HEK293 (cell line): ENCODE measurements at regions not wholly inside any gene's neighbourhood (a gene's known extent, or its start where the extent isn't known, plus 50 kb on each side); places are given as distances from the start of the nearest gene placed in this dataset.

Experiments
- CTCF ChIA-PET: fragments of 350-600 bp; formaldehyde crosslinking; extraction: SDS; loops from one replicate; lab custom pipeline; 2021; ENCODE audit warnings: antibody characterized with exemption; lab: Yijun Ruan, JAX
- POLR2A ChIA-PET: fragments of 300-600 bp; formaldehyde crosslinking; extraction: SDS; loops from one replicate; lab custom pipeline; 2020; ENCODE audit warnings: antibody characterized with exemption, inconsistent platforms; lab: Yijun Ruan, JAX
- H3K27ac ChIP-seq: fragments of 200-500 bp; sonication (Bioruptor generic); 2 replicates; pipeline ENCODE4 v1.5.1; 2014; ENCODE audit warnings: low read depth, low read length, control low read depth, inconsistent platforms; ENCODE audit errors: extremely low read depth
- H3K36me3 ChIP-seq, 2 experiments: fragments of 200-500 bp in 1 of 2; sonication (Bioruptor generic) in 1 of 2; 1 replicate in 1 of 2; 2 replicates in 1 of 2; pipeline ENCODE4 v1.5.1; 2014 to 2017; ENCODE audit warnings: inconsistent platforms in 2 of 2, low read length in 2 of 2; ENCODE audit not compliant: control insufficient read depth in 2 of 2, insufficient read depth in 1 of 2
- H3K4me1 ChIP-seq: fragments of 200-500 bp; sonication (Bioruptor generic); 2 replicates; pipeline ENCODE4 v1.5.1; 2014; ENCODE audit warnings: mild to moderate bottlenecking, low read length, inconsistent platforms; ENCODE audit not compliant: control insufficient read depth, insufficient read depth
- H3K4me3 ChIP-seq: 2 replicates; pipeline ENCODE4 v1.5.1; 2011; ENCODE audit warnings: low read depth, mild to moderate bottlenecking, control low read depth, low read length, moderate library complexity
- H3K9me3 ChIP-seq: fragments of 200-500 bp; sonication (Bioruptor generic); 2 replicates; pipeline ENCODE4 v1.5.1; 2014; ENCODE audit warnings: low read depth, low read length, inconsistent platforms; ENCODE audit not compliant: control insufficient read depth, insufficient read depth
- TCF7L2 ChIP-seq: IDR thresholded peaks from 2 replicates; pipeline ENCODE4 v1.6.1; 2011; ENCODE audit warnings: low read depth, mild to moderate bottlenecking, inconsistent platforms, low read length, moderate library complexity, borderline replicate concordance
- ZBTB20 ChIP-seq: fragments of 450-650 bp; formaldehyde crosslinking; IDR thresholded peaks from 2 replicates; pipeline ENCODE4 v1.5.1; 2016; ENCODE audit warnings: missing biosample characterization, missing genetic modification characterization
- ZBTB7A ChIP-seq: fragments of 450-650 bp; formaldehyde crosslinking; IDR thresholded peaks from 2 replicates; pipeline ENCODE4 v1.5.1; 2016; ENCODE audit warnings: low read depth, missing biosample characterization, missing genetic modification characterization
- ZIC2 ChIP-seq: fragments of 450-650 bp; formaldehyde crosslinking; IDR thresholded peaks from 2 replicates; pipeline ENCODE4 v1.5.1; 2016; ENCODE audit warnings: missing biosample characterization, missing genetic modification characterization
- ZNF112 ChIP-seq: fragments of 450-650 bp; formaldehyde crosslinking; IDR thresholded peaks from 2 replicates; pipeline ENCODE4 v1.5.0; 2017; ENCODE audit warnings: missing biosample characterization, missing genetic modification characterization
- ZNF121 ChIP-seq: fragments of 450-650 bp; formaldehyde crosslinking; IDR thresholded peaks from 2 replicates; pipeline ENCODE4 v1.5.1; 2016; ENCODE audit warnings: missing biosample characterization, missing genetic modification characterization
- ZNF175 ChIP-seq: fragments of 450-650 bp; formaldehyde crosslinking; IDR thresholded peaks from 2 replicates; pipeline ENCODE4 v1.5.1; 2016; ENCODE audit warnings: missing biosample characterization, missing genetic modification characterization
- ZNF184 ChIP-seq: fragments of 450-650 bp; IDR thresholded peaks from 2 replicates; pipeline ENCODE4 v1.5.1; 2018; ENCODE audit warnings: missing biosample characterization, mild to moderate bottlenecking, missing genetic modification characterization
- ZNF266 ChIP-seq: fragments of 450-650 bp; formaldehyde crosslinking; IDR thresholded peaks from 2 replicates; pipeline ENCODE4 v1.5.1; 2016; ENCODE audit warnings: missing biosample characterization, missing genetic modification characterization, low read depth
- ZNF292 ChIP-seq: fragments of 450-650 bp; formaldehyde crosslinking; IDR thresholded peaks from 2 replicates; pipeline ENCODE4 v1.5.1; 2016; ENCODE audit warnings: low read depth, missing biosample characterization, missing genetic modification characterization, borderline replicate concordance
- ZNF302 ChIP-seq: fragments of 450-650 bp; formaldehyde crosslinking; IDR thresholded peaks from 2 replicates; pipeline ENCODE4 v1.5.1; 2016; ENCODE audit warnings: missing biosample characterization, missing genetic modification characterization, low read depth
- ZNF324 ChIP-seq: fragments of 450-650 bp; formaldehyde crosslinking; IDR thresholded peaks from 2 replicates; pipeline ENCODE4 v1.5.1; 2016; ENCODE audit warnings: missing biosample characterization, missing genetic modification characterization
- ZNF341 ChIP-seq: fragments of 450-650 bp; formaldehyde crosslinking; IDR thresholded peaks from 2 replicates; pipeline ENCODE4; 2016; ENCODE audit warnings: low read depth, missing biosample characterization, missing genetic modification characterization
- ZNF416 ChIP-seq: fragments of 450-650 bp; formaldehyde crosslinking; IDR thresholded peaks from 2 replicates; pipeline ENCODE4 v1.5.1; 2016; ENCODE audit warnings: missing biosample characterization, missing genetic modification characterization
- ZNF521 ChIP-seq: fragments of 450-650 bp; formaldehyde crosslinking; IDR thresholded peaks from 2 replicates; pipeline ENCODE4 v1.5.1; 2017; ENCODE audit warnings: missing biosample characterization, mild to moderate bottlenecking, missing genetic modification characterization
- ZNF777 ChIP-seq: fragments of 450-650 bp; formaldehyde crosslinking; IDR thresholded peaks from 2 replicates; pipeline ENCODE4 v1.5.1; 2017; ENCODE audit warnings: missing biosample characterization, missing genetic modification characterization, borderline replicate concordance
- ZNF837 ChIP-seq: fragments of 450-650 bp; formaldehyde crosslinking; IDR thresholded peaks from 2 replicates; pipeline ENCODE4 v1.5.1; 2016; ENCODE audit warnings: missing biosample characterization, missing genetic modification characterization
- ZXDB ChIP-seq: fragments of 450-650 bp; formaldehyde crosslinking; IDR thresholded peaks from 2 replicates; pipeline ENCODE4 v1.5.1; 2016; ENCODE audit warnings: missing biosample characterization, missing genetic modification characterization
- TF ChIP-seq, protein P1 (sequence below): fragments of 450-650 bp; formaldehyde crosslinking; IDR thresholded peaks from 2 replicates; pipeline ENCODE4; 2016; ENCODE audit warnings: missing biosample characterization, missing genetic modification characterization
- TF ChIP-seq, protein P2 (sequence below): fragments of 450-650 bp; formaldehyde crosslinking; IDR thresholded peaks from 2 replicates; pipeline ENCODE4 v1.5.1; 2016; ENCODE audit warnings: missing biosample characterization, missing genetic modification characterization
- TF ChIP-seq, protein P3 (sequence below): fragments of 450-650 bp; formaldehyde crosslinking; conservative IDR thresholded peaks from 2 replicates; pipeline ENCODE4 v1.5.1; 2016; ENCODE audit warnings: low read depth, missing biosample characterization, missing genetic modification characterization

DNA sequence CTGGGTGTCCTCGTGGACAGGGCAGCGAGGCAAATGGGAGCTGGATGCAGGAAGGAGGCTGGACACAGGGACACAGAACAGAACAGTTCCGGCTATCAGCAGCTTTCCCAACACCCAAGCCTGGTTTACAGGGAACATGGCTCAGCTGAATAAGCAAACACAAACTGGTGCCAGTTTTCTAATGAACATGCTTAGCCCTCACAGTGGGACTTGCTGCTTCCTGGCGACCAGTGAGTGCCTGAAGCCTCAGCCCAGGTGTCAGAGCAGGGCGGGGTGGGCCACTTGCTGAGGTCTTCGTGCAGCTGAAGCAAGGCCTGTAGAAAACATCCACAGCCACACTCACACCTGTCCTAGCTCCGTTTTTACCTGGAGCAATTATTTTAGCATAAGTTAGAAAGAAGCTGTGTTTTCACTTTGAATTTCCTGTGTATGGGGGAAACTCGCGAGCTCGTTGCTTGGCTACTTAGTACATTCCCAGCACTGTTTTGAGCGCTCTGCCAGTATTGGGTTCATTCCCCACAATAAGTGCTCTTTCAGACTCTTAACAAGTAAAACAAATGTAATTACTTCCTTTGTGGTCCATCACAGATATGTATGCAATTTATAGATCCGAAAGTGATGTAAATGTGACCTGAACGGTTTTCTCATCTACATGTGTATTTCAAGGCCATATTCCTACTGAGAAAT, 261.2 kb upstream of the SHH start:
- H3K36me3 ChIP-seq, result no peaks in the 10 kb centered on the region
- ChIA-PET CTCF (no interaction called here), POLR2A (no interaction called here)
- no peak overlapping the region for H3K27ac ChIP-seq
- no peaks in the 10 kb centered on the region for H3K4me1 ChIP-seq
- H3K4me3 ChIP-seq, result no peak overlapping the region
- no peaks in the 10 kb centered on the region for H3K9me3 ChIP-seq
- TF ChIP-seq ZNF341 (tag by site-specific recombination) (no peak), ZNF324 (no peak), ZNF112 (tag by site-specific recombination) (no peak), ZIC2 (tag by site-specific recombination) (no peak), ZNF266 (tag by site-specific recombination) (no peak), ZNF416 (tag by site-specific recombination) (no peak), ZNF175 (tag by site-specific recombination) (no peak)

DNA sequence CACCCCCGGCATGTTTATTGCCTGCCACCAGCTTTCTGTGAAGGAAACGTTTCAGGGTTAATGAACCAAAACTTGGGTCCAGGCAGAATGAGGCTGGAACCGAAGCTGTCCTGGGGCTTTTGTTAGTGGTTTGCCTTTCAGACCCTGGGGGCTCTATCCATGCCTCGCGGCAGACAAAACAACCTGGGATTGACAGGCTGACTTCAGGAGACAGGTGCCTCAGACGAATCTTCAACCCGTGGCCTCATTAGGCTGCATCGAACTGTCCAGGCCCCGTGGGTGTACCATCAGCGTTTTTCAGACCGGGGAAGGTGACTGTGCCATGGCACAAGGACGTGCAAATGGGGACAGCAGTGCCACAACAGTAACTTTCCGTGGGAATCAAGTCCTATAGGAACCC, 259.3 kb upstream of the SHH start:
- POLR2A ChIA-PET, result no interaction called here

DNA sequence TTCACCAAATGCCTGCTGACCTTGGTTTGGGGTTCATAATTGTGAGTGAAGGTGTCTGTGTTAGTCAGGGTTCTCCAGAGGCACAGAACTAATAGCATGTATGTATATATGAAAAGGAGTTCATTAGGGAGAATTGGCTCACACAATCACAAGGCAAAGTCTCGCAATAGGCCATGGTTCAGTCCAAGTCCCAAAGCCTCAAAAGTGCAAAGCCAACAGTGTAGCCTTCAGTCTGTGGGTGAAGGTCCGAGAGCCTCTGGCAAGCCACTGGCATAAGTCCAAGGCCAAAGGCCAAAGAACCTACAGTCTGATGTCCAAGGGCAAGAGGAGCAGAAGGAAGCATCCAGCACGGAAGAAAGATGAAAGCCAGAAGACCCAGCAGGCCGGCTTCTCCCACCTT, 257.6 kb upstream of the SHH start:
- CTCF ChIA-PET, result no interaction called here
- Histone ChIP-seq H3K9me3 (no peaks in the 10 kb centered on the region), H3K4me3 (no peak overlapping the region), H3K4me1 (no peaks in the 10 kb centered on the region), H3K36me3 (no peaks in the 10 kb centered on the region), H3K27ac (no peak overlapping the region)
- POLR2A ChIA-PET, result no interaction called here
- TF ChIP-seq, protein P1, sequence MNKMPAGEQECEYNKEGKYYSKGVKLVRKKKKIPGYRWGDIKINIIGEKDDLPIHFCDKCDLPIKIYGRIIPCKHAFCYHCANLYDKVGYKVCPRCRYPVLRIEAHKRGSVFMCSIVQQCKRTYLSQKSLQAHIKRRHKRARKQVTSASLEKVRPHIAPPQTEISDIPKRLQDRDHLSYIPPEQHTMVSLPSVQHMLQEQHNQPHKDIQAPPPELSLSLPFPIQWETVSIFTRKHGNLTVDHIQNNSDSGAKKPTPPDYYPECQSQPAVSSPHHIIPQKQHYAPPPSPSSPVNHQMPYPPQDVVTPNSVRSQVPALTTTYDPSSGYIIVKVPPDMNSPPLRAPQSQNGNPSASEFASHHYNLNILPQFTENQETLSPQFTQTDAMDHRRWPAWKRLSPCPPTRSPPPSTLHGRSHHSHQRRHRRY (tag by site-specific recombination), result no peak
- TF ChIP-seq, protein P2, sequence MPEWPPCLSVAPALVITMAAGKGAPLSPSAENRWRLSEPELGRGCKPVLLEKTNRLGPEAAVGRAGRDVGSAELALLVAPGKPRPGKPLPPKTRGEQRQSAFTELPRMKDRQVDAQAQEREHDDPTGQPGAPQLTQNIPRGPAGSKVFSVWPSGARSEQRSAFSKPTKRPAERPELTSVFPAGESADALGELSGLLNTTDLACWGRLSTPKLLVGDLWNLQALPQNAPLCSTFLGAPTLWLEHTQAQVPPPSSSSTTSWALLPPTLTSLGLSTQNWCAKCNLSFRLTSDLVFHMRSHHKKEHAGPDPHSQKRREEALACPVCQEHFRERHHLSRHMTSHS (tag by site-specific recombination), result no peak
- no peak for TF ChIP-seq ZNF121
- no peak for TF ChIP-seq ZNF184
- TF ChIP-seq ZNF777 (tag by site-specific recombination), result no peak
- TF ChIP-seq, protein P3, sequence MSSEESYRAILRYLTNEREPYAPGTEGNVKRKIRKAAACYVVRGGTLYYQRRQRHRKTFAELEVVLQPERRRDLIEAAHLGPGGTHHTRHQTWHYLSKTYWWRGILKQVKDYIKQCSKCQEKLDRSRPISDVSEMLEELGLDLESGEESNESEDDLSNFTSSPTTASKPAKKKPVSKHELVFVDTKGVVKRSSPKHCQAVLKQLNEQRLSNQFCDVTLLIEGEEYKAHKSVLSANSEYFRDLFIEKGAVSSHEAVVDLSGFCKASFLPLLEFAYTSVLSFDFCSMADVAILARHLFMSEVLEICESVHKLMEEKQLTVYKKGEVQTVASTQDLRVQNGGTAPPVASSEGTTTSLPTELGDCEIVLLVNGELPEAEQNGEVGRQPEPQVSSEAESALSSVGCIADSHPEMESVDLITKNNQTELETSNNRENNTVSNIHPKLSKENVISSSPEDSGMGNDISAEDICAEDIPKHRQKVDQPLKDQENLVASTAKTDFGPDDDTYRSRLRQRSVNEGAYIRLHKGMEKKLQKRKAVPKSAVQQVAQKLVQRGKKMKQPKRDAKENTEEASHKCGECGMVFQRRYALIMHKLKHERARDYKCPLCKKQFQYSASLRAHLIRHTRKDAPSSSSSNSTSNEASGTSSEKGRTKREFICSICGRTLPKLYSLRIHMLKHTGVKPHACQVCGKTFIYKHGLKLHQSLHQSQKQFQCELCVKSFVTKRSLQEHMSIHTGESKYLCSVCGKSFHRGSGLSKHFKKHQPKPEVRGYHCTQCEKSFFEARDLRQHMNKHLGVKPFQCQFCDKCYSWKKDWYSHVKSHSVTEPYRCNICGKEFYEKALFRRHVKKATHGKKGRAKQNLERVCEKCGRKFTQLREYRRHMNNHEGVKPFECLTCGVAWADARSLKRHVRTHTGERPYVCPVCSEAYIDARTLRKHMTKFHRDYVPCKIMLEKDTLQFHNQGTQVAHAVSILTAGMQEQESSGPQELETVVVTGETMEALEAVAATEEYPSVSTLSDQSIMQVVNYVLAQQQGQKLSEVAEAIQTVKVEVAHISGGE (tag by site-specific recombination), result no peak
- no peak for TF ChIP-seq ZNF521 (tag by site-specific recombination)
- TF ChIP-seq, all 188 proteins: peak for 0

More for the DNA sequence above, 259.3 kb upstream of the SHH start:
- Histone ChIP-seq H3K36me3 (no peaks in the 10 kb centered on the region), H3K27ac (no peak overlapping the region), H3K4me3 (no peak overlapping the region), H3K9me3 (no peaks in the 10 kb centered on the region), H3K4me1 (no peaks in the 10 kb centered on the region)
- CTCF ChIA-PET, result no interaction called here
- no peak for TF ChIP-seq ZNF837 (tag by site-specific recombination)
- TF ChIP-seq ZXDB, result no peak
- TF ChIP-seq ZBTB20 (tag by site-specific recombination), result no peak
- no peak for TF ChIP-seq ZNF292 (tag by site-specific recombination)
- no peak for TF ChIP-seq ZNF302
- no peak for TF ChIP-seq ZBTB7A (tag by site-specific recombination)
- no peak for TF ChIP-seq TCF7L2
